IMR-90 (cell line): ENCODE measurements at regions not wholly inside any gene's neighbourhood (a gene's known extent, or its start where the extent isn't known, plus 50 kb on each side); places are given as distances from the start of the nearest gene placed in this dataset.

Experiments
- BHLHE40 ChIP-seq: fragments of 150-350 bp; IDR thresholded peaks from 2 replicates; pipeline ENCODE4 v1.6.1; 2016; ENCODE audit warnings: mild to moderate bottlenecking, low read depth, low read length
- CEBPB ChIP-seq: IDR thresholded peaks from 2 replicates; pipeline ENCODE4 v1.6.1; 2012; ENCODE audit warnings: low read depth, low read length, improper control_type of control experiment
- CTCF ChIP-seq: conservative IDR thresholded peaks from 2 replicates; pipeline ENCODE4 v1.5.1; 2012; ENCODE audit warnings: mild to moderate bottlenecking, low read depth, low read length, improper control_type of control experiment
- MXI1 ChIP-seq: IDR thresholded peaks from 2 replicates; pipeline ENCODE4 v1.6.1; 2012; ENCODE audit warnings: low read depth, mild to moderate bottlenecking, low read length, moderate library complexity, borderline replicate concordance
- NFE2L2 ChIP-seq: fragments of 150-350 bp; IDR thresholded peaks from 2 replicates; pipeline ENCODE4 v1.6.1; 2016; ENCODE audit warnings: low read depth, mild to moderate bottlenecking, low read length
- POLR2A ChIP-seq: IDR thresholded peaks from 2 replicates; pipeline ENCODE4 v1.6.1; 2012; ENCODE audit warnings: mild to moderate bottlenecking, low read depth, low read length
- RFX5 ChIP-seq: IDR thresholded peaks from 2 replicates; pipeline ENCODE4 v1.8.0; 2012; ENCODE audit warnings: low read depth, mild to moderate bottlenecking, low read length, moderate library complexity
- SMC3 ChIP-seq: fragments of 150-350 bp; IDR thresholded peaks from 2 replicates; pipeline ENCODE4 v1.6.1; 2016; ENCODE audit warnings: low read depth, mild to moderate bottlenecking, antibody characterized with exemption, low read length, moderate library complexity
- USF2 ChIP-seq: fragments of 150-350 bp; IDR thresholded peaks from 2 replicates; pipeline ENCODE4 v1.6.1; 2017; ENCODE audit warnings: mild to moderate bottlenecking, antibody characterized with exemption, low read length, low read depth

GRCh38 chr3:69542805-69543429, 157.0 kb upstream of the FRMD4B start:
- no peak for TF ChIP-seq CTCF
- TF ChIP-seq MXI1, result no peak
- TF ChIP-seq SMC3, result no peak
- no peak for TF ChIP-seq POLR2A
- no peak for TF ChIP-seq RFX5
- no peak for TF ChIP-seq NFE2L2
- no peak for TF ChIP-seq BHLHE40
- no peak for TF ChIP-seq USF2
- TF ChIP-seq CEBPB, result no peak
